ENCODE measurements at regions not wholly inside any gene's neighbourhood (a gene's known extent, or its start where the extent isn't known, plus 50 kb on each side); places are given as distances from the start of the nearest gene placed in this dataset.

DNA sequence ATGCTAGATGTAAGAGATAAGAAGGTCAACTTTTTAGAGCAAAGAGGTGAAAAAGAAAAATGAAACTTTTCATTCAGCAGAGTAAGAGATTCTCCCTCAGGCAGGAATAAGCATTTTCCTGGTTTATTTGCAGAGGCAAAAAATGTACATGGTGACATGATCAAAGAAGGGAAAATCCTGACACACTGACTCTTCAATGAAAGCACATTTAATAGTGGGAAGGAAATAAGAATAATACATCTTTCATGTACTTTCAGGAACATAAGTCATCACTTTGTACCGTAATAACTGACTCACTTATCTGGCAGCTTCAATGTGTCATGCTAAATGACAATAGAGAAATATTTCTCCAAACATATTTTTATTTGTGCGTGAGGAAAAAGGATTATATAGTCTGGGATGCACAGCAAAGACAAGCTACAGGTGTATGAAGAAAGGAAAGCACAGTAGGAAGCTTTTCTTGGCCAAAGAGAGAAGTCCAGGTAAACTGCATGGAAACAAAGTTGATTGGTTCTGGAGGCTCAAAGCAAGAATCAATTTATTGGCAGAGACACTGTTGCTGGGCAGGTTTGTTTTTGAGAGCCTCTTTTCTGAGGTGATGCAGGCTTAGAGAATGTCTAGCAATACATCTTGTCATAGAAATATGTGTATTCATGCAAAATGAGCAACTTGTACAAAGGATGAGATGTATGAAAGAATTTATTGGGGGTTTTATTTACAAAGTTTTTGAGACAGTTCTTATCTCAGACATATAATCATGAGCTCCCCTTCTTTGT lies 1409.0 kb downstream of the PLA2G4A start:
- no peak for DNase-seq

DNA sequence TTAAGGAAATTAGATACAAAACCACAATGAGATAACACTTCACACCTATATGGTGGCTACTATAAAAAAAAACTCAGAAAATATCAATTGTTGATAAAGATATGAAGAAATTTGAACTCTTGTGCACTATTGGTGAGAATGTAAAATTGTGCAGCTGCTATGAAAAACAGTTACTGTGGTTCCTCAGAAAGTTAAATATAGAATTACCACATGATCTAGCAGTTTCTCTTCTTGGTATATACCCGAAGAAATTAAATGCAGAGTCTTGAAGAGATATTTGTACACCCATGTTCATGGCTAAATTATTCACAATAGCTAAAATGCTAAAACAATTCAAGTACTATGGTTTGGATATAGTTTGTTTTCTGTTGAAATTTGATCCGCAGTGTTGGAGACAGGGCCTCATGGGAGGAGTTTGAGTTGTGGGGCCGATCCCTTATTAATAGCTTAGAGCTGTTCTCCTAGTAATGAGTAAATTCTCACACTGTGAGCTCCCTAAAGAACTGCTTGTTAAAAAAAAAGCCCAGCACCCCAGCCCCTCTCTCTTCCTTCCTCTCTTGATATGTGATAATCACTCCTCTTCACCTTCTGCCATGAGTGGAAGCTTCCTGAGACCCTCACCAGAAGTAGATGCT lies 1412.1 kb downstream of the PLA2G4A start:
- DNase-seq, result no peak

DNA sequence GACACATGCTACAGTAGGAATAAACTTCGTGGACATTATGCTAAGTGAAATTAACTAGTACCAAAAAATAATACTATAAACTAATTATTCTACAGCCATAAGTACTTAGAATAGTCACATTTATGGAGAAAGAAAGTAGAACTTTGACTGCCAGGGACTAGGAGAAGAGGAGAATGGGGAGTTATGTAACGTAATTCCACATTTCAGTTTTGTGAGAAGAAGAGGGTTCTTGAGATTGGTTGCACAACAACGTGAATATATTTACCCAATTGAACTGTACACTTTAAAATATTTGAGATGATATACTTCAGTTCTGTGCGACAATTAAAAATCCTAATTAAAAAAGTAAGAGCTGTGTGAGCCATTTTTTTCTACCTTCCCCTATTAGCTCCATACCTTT lies 1412.9 kb downstream of the PLA2G4A start:
- DNase-seq, result no peak

DNA sequence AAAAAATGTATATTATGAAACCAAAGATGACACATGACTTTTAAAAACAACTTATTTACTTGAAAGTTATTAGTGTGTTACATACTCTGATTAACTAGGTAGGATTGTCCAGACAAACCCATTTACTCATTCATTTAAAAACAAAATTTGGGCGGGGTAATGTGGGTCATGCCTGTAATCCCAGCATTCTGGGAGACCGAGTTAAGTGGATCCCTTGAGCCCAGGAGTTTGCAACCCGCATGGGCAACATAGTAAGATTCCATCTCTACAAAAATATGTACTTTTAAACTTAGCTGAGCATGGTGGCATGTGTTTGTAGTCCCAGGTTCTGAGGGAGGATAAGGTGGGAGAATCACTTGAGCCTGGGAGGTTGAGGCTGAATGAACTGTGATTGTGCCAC lies 1414.7 kb downstream of the PLA2G4A start:
- DNase-seq, result no peak

DNA sequence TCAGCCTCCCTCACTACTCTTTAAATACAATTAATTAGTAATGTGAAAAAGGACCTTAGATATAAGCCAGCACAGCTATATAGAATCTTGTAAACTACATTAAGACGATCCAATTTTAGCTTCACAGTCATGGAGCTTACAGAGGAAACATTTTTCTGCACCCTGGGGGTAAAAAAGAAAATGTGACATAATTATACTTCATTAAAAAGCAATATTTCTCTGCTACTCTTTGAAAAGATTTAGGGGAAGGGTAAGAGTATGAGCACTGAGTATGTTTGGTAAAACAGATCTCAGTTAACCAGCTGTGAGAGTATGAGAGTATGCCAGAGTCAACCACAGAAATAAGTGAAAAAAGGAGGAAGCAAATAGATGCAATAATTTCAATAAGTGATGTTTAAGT lies 1415.9 kb downstream of the PLA2G4A start:
- DNase-seq, result no peak

DNA sequence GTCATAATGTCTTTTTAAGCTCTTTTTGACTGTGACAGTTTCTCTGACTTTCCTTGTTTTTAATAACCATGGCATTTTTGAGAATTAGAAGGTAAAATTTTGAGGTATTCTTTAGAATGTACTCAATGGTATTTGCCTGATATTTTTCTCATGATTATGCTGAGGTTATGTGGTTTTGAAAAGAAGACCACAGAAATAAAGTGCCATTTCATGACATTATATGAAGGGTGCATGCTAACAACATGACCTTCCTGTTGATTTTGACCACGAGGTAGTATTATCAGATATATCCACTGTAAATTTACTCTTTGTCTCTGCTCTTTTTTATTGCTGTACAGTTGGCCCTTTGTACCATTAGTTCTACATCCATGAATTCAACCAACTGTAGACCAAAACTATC lies 1418.5 kb downstream of the PLA2G4A start:
- DNase-seq, result no peak

DNA sequence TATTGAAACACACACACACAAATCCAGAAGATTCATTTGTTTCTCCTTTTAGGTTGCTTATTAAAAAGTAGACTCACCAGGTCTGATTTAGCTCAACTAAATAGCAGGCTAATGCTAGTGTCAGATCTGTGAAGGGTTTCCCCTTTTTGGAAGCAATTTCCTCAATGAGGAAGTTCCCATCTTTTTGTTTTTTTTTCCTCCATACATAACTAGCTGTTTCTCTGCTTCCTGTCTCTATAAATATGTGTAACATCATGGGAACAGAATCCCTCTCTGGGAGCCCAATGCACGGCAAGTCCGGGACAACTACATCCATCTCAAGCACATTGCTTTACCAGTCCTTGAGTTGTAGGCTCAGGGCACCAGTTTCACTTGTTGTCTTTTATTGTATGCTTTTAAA lies 1421.1 kb downstream of the PLA2G4A start:
- no peak for DNase-seq

DNA sequence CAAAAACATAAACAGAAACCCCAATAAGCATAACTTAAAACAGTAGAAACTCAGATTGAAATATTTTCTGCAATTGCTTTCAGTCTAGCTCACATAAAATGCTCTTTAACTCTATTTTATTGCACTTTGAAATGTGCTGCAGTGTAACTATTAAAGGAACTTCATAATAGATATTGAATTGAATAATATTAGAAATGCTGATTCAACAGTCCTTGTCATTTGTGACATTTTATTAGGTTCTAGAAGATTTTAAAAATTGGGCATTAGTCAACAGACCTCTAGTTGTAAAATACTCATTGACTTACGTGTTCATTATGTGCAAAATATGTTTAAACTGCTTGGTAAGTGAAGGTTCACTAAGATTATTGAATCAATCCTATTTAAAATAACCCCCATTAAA lies 1422.3 kb downstream of the PLA2G4A start:
- no peak for DNase-seq

DNA sequence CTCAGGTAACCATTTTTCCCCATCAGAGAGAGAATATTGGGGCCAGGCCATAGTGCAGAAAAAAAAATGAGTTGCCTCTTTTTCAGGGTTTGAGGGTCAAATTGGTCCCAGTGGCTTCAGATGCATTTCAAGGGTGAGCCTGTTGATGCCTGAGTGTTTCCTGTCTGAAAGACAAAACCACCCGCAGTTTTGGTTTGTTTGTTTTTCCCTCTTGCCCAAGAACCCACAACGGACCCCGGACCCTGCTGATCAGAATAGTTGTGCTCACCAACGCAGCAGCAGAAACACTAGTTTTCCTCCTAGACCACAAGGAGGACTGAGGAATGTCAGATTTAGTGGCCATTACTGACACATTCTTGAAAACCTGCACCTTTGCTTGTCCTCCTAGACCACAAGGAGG lies 1433.1 kb downstream of the PLA2G4A start:
- no peak for DNase-seq

DNA sequence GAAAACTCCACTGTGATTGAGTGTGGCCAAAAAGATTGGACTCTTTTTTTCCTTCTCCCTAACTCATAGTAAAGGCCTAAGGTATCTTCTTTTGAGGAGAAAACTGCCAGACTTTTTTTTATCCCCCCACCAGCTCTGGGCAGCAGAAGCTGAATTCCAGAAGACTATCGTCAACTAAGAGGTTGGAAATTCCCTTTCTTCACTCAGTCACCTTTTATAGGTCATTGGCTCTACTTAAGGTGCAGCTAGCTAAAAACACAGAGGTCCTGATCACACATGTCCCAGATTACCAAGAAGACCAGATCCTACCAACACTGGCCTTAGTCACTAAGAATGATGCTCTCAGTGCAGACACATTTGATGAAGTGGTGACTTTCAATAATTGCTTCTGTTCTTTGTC lies 1441.2 kb downstream of the PLA2G4A start:
- DNase-seq, result no peak

DNA sequence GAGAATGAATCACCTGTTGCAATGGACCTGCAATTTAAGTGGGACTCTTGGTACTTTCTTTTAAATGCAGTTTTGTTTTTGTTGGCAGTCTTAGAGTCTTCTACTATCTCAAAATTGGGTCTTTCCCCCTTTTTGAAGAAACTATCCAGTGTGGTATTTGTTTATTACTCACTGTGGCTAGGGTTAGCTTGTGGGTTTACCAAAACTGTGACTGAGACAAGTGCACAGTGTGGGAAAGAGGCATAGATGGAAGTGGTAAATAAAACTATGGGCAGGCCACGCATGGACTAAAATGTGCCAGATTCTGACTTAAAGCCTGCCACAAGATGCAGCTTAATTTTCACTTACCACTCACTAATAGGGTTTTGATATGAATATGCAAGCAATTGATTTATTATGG lies 1441.7 kb downstream of the PLA2G4A start:
- DNase-seq, result no peak

DNA sequence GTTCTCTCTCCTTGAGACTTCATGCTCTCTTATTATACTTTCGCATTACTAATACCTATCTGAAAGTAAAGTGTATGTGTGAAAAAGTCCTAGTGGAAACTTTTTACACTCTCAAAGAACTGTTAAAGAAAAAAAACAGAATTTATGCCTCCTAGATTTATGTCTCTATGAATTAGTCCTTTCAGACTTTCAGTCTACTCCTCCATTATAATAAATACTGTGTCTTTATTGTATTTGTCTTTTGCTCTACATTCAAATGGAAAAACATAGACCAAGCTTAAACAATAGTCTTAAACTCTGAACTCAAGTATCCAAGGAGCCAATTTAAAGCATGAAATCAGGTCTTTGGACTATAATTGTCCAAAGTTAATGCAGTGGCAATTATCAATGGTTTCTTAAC lies 1449.0 kb downstream of the PLA2G4A start:
- no peak for DNase-seq

DNA sequence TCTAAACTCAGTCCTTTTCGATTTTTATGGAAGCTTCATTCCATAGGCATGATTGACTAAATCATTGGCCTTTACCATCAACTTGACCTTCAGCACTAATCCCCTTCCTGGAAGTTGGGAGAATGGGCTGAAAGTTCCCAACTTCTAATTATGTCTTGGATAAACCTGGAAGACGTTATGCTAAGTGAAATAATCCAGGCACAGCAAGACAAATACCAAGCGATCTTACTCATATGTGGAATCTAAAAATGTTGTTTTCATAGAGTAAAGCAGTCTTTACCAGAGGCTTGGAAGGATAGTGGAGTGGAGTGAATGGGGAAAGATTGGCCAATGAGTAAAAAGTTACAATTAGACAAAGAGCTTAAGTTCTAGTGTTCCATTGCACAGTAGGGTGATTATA lies 1453.2 kb downstream of the PLA2G4A start:
- no peak for DNase-seq

DNA sequence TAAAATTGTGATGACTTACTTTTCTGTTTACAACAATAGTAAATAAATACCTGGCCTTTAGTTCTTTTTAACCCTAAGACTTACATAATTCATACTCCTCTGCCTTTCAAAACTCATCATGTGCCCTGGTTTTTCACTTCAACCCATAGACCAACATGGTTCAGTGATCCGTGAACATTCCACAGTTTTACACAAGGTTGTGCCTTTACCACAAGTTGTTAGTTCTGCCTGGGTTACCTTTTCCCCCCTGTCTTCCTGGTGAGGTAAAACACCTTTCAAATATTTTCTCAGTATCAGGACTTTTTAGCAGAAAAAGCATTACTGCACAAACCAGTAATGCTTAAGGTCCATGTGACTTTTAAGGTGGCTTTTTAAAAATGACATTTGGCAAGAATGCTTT lies 1466.4 kb downstream of the PLA2G4A start:
- DNase-seq, result no peak

DNA sequence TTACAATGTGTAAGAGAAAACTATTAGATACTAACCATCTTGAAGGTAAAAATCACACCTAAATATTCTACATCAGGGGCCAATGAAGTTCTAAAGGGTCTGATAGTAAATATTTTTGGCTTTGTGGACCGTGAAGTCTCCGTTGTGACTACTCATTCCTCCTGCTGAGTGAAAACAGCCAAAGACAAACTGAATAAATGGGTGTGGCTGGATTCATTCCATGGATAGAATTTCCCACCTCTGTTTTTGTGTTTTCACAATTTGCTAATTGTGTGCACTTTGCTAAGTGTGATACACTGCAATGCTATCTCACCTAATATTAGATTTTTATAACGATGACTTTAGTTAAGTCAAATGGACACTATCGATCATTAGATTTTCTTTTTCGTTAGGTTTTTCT lies 1474.0 kb downstream of the PLA2G4A start:
- DNase-seq, result no peak

DNA sequence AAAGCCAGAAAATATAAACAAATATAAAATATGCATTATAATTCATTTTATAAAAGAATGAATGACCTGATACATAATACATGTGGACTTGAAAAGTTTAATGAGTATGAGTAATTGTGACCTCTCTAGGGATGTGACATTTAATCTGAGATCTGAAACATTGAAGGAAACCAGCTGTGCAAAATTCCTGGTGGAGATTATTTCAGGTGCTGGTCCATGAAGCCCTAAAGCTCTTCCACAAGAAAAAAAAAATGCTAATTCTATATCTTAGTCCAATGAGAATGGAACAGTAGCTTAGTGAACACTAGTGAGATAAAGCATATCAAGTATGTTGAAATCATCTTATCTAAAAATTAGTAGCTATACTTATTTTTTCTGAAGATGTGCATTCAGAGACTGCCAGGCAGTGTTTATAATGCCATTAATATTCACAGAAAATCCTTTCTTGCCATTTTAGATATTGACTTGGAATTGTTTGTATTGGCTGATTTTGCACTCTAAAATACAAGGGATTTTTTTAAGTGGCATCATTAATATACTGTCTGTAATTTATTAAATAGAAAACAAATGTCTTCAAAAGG lies 1485.9 kb downstream of the PLA2G4A start:
- no peak for DNase-seq

DNA sequence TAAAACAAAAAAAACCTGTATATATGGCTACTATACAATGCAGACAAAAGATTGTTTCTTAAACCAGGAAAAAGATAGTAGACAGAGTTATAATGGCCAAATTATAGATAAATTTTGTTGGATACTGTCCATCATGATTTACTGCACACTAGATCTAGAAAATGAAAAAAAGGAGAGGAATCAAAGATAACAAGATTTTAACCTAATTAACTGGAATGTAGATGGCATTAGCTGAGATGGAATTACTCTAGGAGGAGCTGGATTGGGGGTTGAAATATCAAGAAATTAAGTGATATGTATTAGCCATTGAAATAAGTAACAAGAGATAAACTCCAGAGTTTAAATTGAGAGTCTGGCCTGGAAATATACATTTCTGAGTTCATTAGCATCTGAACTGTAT lies 1489.1 kb downstream of the PLA2G4A start:
- DNase-seq, result no peak

DNA sequence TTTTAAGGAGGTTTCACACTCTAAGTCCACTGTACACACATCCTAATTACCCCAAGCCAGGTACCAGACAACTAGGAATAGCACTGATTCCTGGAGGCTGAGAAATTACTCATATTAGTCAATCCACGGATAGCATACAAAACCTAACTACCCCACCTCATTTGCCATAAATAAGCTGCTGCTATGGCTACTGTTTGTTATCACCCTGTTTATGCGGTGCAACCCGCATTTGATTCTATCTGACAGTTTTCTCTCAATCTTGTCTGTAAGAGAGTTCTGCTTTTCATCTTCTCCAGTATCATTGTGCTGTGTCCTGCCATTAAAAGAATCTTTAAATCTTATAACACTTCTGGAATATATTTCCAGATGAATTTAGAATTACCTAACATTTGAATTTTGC lies 1496.5 kb downstream of the PLA2G4A start:
- no peak for DNase-seq

DNA sequence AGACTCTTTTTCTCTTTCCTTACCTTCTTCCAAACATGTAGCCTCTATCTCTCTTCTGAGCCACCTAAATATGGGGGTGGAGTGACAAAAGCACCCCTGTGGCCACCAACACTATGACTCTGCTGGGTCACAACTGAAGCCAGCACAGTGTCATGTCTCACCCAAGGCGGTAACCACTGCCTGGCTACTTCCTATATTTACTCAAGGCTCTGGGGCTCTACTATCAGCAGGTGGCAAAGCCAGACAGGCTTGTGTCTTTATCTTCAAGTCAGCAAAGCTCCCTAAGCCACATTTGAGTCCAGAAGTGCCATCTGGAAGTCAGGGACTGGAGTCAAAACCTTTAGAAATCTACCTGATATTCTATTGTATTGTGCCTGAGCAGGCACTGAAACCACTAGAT lies 1515.2 kb downstream of the PLA2G4A start:
- no peak for DNase-seq

DNA sequence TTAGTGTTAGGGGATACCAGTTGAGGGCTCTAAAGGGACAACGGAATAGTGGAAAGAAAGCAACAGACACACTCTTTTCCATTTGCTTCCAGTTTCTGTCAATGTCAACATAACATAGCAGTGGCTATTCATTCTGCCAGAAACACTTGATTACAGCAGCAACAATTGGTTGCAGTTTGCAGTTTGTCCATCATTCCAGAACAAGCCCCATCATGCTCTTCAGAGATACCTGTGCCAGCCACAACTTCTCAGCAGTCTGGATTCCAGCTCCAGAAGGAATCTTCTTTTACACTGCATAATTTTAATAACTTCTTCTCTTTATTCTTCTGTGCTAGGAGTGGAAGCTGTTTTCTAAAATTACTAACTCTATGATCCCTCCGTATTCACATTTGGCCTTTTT lies 1521.4 kb downstream of the PLA2G4A start:
- DNase-seq, result no peak

DNA sequence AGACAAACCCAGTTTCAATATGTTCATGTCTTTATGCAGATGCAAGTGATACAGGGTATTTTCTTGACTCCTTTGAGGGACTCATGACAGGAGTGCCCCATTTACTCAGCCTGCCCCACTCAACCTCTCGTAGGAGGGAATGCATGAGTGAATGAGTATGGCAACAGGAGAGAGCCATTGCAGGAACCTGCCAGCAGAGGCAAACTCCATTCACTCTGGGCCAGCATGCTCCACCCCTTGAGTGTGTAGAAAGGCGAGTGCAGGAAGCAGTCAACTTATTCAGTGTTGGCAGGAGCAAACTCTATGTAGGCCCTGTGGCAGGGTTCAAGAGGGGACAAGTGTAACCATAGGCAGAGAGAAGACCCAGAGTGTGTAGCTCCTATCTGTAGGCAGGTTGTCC lies 1526.3 kb downstream of the PLA2G4A start:
- no peak for DNase-seq

DNA sequence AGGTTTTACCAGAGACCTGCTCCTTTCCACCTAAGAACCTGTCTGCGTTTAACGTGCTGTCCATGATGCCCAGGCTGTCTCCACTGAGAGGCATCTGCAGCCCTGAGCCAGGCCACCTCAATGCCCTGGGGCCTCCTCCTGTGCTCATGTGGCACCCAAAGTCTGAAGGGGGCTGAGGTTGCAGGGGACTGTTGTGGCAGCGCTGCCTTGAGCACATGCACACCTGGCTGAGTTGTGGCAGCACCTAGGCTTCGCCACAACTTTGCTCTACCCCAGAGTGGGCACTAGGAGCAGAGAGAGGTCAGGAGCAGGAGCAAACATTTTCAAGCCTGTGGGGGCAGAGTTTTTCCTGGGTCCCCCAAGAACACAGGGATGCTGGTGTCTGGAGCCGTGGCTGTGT lies 1527.1 kb downstream of the PLA2G4A start:
- no peak for DNase-seq

DNA sequence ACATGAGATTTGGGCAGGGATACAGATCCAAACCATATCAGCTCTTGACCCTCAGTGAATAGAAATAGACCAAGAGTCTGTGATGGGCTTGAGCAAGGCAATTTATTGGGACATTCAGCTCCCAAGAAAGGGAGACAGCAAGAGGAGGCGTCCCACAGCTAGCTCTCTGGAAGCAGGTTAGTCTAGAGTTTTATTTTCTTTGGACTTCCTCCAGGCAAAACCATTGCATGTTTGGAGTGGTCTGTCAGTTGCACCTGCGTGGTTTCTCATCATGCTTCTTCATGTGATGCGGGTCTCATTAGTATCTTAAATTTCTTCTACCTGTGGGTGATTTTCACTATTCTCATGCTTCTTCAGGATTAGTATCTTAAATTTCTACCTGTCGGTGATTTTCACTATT lies 1530.6 kb downstream of the PLA2G4A start:
- no peak for DNase-seq

DNA sequence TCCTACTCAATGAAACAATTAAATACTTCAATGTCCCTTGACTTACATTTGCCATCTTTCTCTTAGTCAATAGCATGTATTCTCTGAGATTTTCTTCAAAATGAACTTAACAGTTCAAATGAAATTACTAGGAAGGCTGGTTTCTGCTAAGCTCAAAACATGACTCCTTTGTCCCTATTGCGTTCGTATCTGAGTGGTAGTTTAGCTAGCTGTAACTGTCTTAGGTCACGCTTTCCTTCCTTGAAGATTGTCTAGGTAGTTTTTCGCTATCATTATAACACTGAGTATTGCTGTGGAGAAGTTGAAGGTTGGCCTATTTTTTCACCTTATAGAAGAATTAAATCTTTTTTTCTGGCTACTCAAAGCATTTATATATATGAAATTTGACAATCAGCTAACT lies 1535.2 kb downstream of the PLA2G4A start:
- DNase-seq, result no peak

Data from activated CD4-positive, alpha-beta T cell treated with anti-CD3 and anti-CD28 coated beads, Interleukin-2, amount 50 U/mL, for 48 hours (primary cell).